LHCN-M2 (cell line): ENCODE measurements at regions not wholly inside any gene's neighbourhood (a gene's known extent, or its start where the extent isn't known, plus 50 kb on each side); places are given as distances from the start of the nearest gene placed in this dataset.

Experiments
- DNase-seq: peaks from one replicate; pipeline ENCODE4 v3.0.0-alpha.2; 2012; ENCODE audit warnings: low read depth

DNA sequence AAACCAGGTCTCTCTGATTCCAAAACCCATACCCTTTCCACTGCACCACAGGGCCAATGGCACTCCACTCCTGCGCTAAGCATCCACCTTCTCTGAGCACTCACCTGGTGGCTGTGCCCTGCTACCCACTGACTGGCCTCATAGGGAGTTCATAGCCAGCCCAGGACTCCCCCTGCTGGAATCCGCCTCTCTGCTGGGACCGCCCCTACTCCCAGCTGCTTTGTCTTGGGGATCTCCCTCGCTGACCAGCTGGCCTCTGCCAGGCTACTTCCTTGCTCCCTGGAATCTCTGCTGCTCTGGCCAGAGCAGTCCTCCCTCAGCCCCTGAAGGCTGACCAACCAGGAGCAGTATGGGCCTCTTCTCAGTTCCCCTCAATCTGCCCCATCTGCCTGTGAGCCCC lies 129.7 kb downstream of the FAXC start:
- peak; percentile 13 for DNase-seq

- DNase-seq: no peak
Measured at GRCh38 chr6:99216959-99217358, 132.5 kb downstream of the FAXC start.

GRCh38 chr6:99195986-99196655 lies 153.4 kb downstream of the FAXC start:
- no peak for DNase-seq

GRCh38 chr6:99192561-99192960 lies 156.9 kb downstream of the FAXC start:
- DNase-seq: no peak

DNA sequence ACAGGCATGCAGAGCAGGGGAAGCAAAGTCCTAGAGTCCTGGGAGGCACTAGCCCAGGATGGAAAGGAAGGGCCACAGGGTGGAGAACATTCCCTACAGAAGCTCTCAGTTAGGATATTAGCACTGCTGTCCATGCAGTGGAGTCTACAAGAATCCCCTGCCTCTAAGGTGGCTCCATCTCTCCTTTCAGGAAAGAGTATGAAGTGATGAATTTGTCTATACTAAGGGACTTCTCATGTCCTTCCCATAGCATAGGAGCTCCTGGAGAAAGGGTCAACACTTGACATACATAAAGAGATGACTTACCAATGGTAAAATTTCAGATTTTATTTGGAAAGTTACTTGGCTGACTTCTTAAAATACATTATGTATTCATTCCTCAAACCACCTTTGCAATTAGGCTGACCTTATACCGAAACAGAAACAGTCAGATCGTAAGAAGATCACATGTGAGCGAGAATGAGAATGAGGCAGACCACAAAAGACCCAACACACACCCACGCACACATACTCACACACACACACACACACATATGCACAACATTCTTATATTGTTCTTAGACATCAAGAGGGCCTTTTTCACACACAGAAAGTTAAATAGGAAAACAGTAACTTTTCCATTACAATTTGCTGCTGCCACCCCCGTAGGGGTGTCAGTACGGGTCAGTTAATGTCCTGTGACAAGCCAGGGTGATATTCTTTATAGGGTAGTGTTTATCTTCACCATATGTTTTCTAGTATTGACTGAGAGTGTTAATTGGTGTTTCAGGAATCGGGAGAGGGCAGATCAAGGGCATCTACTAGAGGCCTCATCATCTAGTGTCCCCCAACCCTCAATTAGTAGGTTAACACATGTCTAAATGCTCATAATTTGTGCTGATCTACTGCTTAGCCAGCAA lies 159.4 kb downstream of the FAXC start:
- DNase-seq: no peak

GRCh38 chr6:99187429-99187828 lies 162.0 kb downstream of the FAXC start:
- DNase-seq: peak; percentile 2

DNA sequence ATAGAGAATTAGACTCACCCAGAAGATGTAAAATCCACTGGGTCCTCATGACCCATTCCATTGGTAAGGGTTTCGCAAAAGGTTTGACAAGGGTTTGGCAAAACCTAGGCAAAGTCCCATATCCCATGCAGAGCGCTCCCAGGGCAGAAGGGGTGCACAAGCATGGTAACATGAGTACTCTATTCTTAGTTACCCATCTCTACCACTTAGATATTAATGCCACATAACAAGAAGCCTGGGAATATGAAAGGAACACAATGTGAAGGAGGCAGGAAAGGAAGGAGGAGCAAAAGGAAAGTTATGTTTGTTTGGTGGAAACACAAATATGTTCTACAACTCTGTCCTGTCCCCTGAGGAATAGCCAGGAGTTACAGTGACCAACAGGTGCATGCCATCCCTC lies 163.1 kb downstream of the FAXC start:
- no peak for DNase-seq

DNA sequence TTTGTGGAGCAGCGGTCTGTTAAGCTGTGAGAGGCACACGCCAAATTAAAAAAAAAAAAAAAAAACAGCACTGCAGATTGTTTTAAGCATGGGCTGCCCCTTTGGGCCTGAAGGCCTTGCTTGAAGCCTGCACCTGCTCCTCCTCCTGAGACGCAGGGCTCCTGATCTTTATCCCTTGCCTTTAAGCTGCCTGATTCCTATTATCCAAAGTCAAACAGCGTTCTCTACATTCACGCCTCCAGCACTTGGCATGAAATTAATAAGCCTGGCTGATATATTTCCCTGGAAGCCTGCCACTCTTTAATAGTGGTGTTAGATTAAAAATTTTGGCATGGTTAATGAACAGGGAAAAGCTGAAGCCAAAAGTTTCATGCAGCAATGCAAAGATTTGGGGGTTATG lies 163.9 kb downstream of the FAXC start:
- DNase-seq: no peak

DNA sequence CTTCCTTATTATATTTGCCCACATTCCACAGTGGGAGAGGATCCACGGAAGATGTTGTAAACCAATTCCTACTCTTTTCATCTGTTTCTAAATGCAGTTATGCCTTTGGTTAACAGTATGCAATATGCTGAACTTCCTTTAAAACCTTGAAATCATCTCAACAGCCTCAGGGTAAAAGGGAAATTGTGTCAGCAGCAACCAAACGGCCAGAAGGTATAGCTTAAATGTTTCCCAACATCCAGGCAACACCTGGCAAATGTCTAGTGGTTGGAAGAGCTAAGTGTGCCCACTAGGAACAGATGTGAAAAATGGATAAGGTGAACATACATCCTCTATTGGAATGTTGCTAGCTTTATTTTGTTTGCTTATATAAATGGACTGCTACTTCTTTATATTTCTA lies 164.8 kb downstream of the FAXC start:
- DNase-seq: no peak

GRCh38 chr6:99183066-99183465 lies 166.4 kb downstream of the FAXC start:
- no peak for DNase-seq

- no peak for DNase-seq
Measured at GRCh38 chr6:99181174-99181573, 168.3 kb downstream of the FAXC start.

DNA sequence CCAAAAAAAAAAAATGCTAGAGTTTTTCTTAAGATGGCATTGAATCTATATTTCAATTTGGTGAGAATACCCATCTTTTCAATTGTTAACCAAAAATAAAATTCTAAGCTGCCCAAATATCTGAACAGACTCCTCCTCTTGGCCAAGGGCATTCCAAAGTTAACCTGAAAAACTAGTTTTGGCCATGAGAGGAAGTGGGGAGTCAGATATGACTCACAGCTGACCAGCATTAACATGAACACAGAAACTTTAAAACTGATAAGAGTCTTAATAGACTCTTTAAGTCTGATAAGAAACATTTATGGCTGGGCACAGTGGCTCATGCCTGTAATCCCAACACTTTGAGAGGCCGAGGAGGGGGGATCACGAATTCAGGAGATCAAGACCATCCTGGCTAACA lies 171.3 kb downstream of the FAXC start:
- DNase-seq: no peak

GRCh38 chr6:99177736-99178135 lies 171.7 kb downstream of the FAXC start:
- no peak for DNase-seq

DNA sequence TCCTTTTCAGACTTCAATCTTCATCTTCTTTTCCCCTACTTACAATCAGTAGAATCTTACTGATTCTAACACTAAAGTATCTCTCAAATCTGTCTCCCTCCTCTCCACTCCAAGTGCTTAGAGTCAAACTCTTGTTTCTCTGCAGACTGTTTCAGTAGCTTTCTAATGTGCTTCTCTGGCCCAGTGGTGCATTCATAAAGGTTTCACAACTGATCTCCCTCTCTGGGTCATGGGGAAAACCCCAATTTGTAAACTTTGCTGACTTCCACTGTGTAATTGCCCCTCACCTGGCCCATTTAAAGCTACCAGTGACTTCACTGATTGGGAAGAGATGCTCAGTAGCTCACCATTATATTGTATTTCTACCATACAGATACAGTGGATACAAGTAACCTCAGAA lies 183.6 kb downstream of the FAXC start:
- DNase-seq: no peak

- DNase-seq: no peak
Measured at GRCh38 chr6:99152347-99152643, 197.2 kb downstream of the FAXC start.

- peak; percentile 20 for DNase-seq
Measured at GRCh38 chr6:99151634-99152346, 197.7 kb downstream of the FAXC start.

- no peak for DNase-seq
Measured at GRCh38 chr6:99148761-99149160, 200.7 kb downstream of the FAXC start.

DNA sequence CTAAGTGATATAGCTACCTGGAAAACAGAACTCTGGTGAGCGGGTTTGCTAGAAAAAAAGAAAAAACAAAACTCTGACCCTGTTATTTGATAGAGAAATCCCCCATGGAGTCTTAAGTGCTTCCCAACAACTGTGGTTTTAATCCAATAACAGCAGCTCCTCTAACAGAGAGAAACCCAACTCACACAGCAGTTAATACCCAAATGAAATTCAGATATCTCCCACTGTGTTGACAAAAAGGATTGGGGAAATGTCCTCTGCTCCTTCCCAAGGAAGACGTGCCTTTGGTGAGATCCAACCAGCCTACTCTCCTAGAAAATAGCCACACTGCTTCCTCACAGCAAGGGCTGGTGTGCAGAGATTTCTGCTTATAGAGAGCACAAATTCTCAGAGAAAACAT lies 200.4 kb upstream of the FBXL4 start:
- DNase-seq: no peak

GRCh38 chr6:99147206-99147605 lies 199.5 kb upstream of the FBXL4 start:
- no peak for DNase-seq

DNA sequence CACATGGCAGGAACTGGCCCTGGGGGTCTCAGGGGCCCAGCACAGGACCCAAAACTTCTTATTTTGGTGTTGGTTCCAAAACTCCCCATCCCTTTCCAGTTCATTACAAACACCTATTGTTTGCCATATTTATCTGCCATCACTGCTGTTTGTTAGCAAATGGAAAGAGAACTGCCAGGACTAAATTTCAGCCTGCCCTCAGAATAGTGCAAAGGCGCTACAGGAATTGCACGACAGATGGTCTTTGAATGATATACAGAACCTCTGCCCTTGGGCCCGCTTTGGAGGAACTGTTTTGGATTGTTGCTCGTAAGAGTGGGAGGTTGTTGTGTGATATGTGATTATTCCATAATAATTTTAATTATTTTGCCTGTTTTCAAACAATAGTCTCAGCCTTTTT lies 199.0 kb upstream of the FBXL4 start:
- no peak for DNase-seq

- no peak for DNase-seq
Measured at GRCh38 chr6:99145738-99146137, 198.0 kb upstream of the FBXL4 start.

- no peak for DNase-seq
Measured at GRCh38 chr6:99143108-99143861, 195.5 kb upstream of the FBXL4 start.
